Calu3 (cell line): ENCODE measurements at regions not wholly inside any gene's neighbourhood (a gene's known extent, or its start where the extent isn't known, plus 50 kb on each side); places are given as distances from the start of the nearest gene placed in this dataset.

Experiments used
- BruUV-seq: library from RNA; stranded (reverse); fragments of 400-500 nt; replicated peaks from 2 replicates; lab custom pipeline; 2021; lab: Mats Ljungman, UMichigan
- CTCF ChIA-PET: fragments of 300-600 bp; sonication (Branson Sonifier 250); formaldehyde crosslinking; loops from one replicate; lab custom pipeline; 2022; ENCODE audit warnings: antibody characterized with exemption; lab: Charles Lee
- DNase-seq: peaks from one replicate; pipeline ENCODE4 v3.0.0; 2022
- H3K27ac Mint-ChIP-seq: one replicate; pipeline ENCODE4 v1.8.0; 2022; ENCODE audit warnings: mixed read lengths; ENCODE audit not compliant: unreplicated experiment
- H3K27me3 Mint-ChIP-seq: one replicate; pipeline ENCODE4 v1.8.0; 2022; ENCODE audit warnings: mixed read lengths; ENCODE audit not compliant: unreplicated experiment
- H3K36me3 Mint-ChIP-seq: one replicate; pipeline ENCODE4 v1.8.0; 2022; ENCODE audit warnings: mild to moderate bottlenecking, moderate library complexity, mixed read lengths; ENCODE audit not compliant: insufficient read depth, unreplicated experiment
- H3K4me1 Mint-ChIP-seq: one replicate; pipeline ENCODE4 v1.8.0; 2022; ENCODE audit warnings: mild to moderate bottlenecking, low read depth, mixed read lengths; ENCODE audit not compliant: unreplicated experiment
- H3K4me3 Mint-ChIP-seq: one replicate; pipeline ENCODE4 v1.8.0; 2022; ENCODE audit warnings: mild to moderate bottlenecking, low read depth, moderate library complexity, mixed read lengths; ENCODE audit not compliant: unreplicated experiment
- H3K9me3 Mint-ChIP-seq: one replicate; pipeline ENCODE4 v1.8.0; 2022; ENCODE audit warnings: low read depth, mixed read lengths; ENCODE audit not compliant: unreplicated experiment
- CTCF ChIP-seq: fragments of 200-600 bp; IDR thresholded peaks from one replicate; pipeline ENCODE4 v1.8.0; 2022; ENCODE audit warnings: antibody characterized with exemption; ENCODE audit not compliant: unreplicated experiment
- intact Hi-C: fragments of 100-400 bp; cut with micrococcal nuclease; formaldehyde crosslinking; loops from one replicate; pipeline ENCODE4 v1.10.0; 2022; ENCODE audit not compliant: unreplicated experiment

- intact Hi-C loops, result no loop called here
- Mint-ChIP-seq H3K4me1 (no peaks in the 10 kb centered on the region), H3K36me3 (no peaks in the 10 kb centered on the region), H3K27ac (no peak overlapping the region), H3K4me3 (no peak overlapping the region), H3K27me3 (no peaks in the 10 kb centered on the region), H3K9me3 (peaks cover 4% of the 10 kb centered on the region)
- CTCF ChIA-PET, result no interaction called here
- DNase-seq, result no peak
- no TSS peak for BruUV-seq
- no peak for TF ChIP-seq CTCF
These were observed 817.1 kb downstream of the TLR4 start for GRCh38 chr9:118521261-118521660.

- peak; percentile 1 for DNase-seq
- CTCF ChIA-PET, result no interaction called here
- H3K36me3 Mint-ChIP-seq, result no peaks in the 10 kb centered on the region
- no peak overlapping the region for H3K4me3 Mint-ChIP-seq
- H3K9me3 Mint-ChIP-seq, result peaks cover 4% of the 10 kb centered on the region
- intact Hi-C loops, result no loop called here
- no peaks in the 10 kb centered on the region for H3K4me1 Mint-ChIP-seq
- no TSS peak for BruUV-seq
- H3K27ac Mint-ChIP-seq, result no peak overlapping the region
- TF ChIP-seq CTCF, result no peak
- no peaks in the 10 kb centered on the region for H3K27me3 Mint-ChIP-seq
These were observed 818.2 kb downstream of the TLR4 start for GRCh38 chr9:118522093-118523028.

- BruUV-seq, result no TSS peak
- Mint-ChIP-seq H3K27ac (no peak overlapping the region), H3K4me1 (no peaks in the 10 kb centered on the region), H3K9me3 (peaks cover 9% of the 10 kb centered on the region), H3K36me3 (no peaks in the 10 kb centered on the region), H3K27me3 (no peaks in the 10 kb centered on the region), H3K4me3 (no peak overlapping the region)
- intact Hi-C loops, result no loop called here
- DNase-seq, result no peak
- TF ChIP-seq CTCF, result no peak
- CTCF ChIA-PET, result no interaction called here
These were observed 823.1 kb downstream of the TLR4 start for GRCh38 chr9:118527261-118527660.

- H3K36me3 Mint-ChIP-seq, result no peaks in the 10 kb centered on the region
- no peaks in the 10 kb centered on the region for H3K4me1 Mint-ChIP-seq
- intact Hi-C loops, result no loop called here
- no peak overlapping the region for H3K27ac Mint-ChIP-seq
- H3K9me3 Mint-ChIP-seq, result peaks cover 10% of the 10 kb centered on the region
- no peak for TF ChIP-seq CTCF
- H3K27me3 Mint-ChIP-seq, result no peaks in the 10 kb centered on the region
- BruUV-seq, result no TSS peak
- no peak for DNase-seq
- CTCF ChIA-PET, result no interaction called here
- no peak overlapping the region for H3K4me3 Mint-ChIP-seq
These were observed 825.0 kb downstream of the TLR4 start for GRCh38 chr9:118529210-118529609.
